ENCODE measurements at regions not wholly inside any gene's neighbourhood (a gene's known extent, or its start where the extent isn't known, plus 50 kb on each side); places are given as distances from the start of the nearest gene placed in this dataset.

DNA sequence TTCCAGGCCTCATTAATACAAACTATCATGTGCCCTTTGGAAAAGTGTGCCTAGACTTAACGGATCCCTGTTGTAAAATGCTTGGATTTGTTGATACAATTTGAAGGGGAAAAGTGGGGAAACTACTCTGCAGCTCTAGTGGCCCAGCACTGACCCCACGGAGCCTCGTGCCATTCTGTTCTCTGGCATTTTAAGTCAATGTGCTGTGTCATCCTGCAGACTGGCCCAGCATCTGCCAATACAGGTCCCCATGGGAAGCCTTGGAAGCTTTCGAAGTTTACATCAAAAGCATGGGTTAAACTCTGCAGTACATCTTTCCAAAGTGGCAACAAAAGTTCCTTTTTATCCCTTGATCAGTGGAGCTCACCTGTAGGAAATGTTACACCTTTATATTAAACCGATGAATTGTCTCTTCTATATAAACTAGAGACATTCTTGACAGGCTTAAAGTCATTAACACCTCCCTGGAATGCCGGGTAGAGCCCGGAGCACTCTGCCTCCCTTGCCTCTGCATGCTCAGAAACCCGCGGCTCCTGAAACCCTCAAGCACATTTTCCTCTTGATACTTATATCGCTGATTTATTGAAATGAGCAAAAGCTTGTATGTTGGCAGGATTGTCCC, 596.0 kb upstream of the ADAMTS16 start:
- Histone ChIP-seq H3K4me3 (ENCODE audit: low read depth, low read length) (no peak overlapping the region), H2AFZ (no peak overlapping the region)

GRCh38 chr5:4547547-4547946, 592.6 kb upstream of the ADAMTS16 start:
- Histone ChIP-seq H3K4me3 (ENCODE audit: low read depth, low read length) (no peak overlapping the region), H3K9me3 (ENCODE audit: control insufficient read depth, low read length) (no peaks in the 10 kb centered on the region), H3K36me3 (ENCODE audit: control insufficient read depth, insufficient read depth, low read length) (no peaks in the 10 kb centered on the region), H3K27ac (no peak overlapping the region), H2AFZ (no peak overlapping the region), H3K79me2 (no peaks in the 10 kb centered on the region), H3K9ac (no peak overlapping the region), H3K4me2 (ENCODE audit: low read length) (no peak overlapping the region), H3K4me1 (no peaks in the 10 kb centered on the region), H3K27me3 (ENCODE audit: control insufficient read depth, insufficient read depth, low read length) (no peaks in the 10 kb centered on the region)
- TF ChIP-seq CTCF (IDR thresholded peaks at IDR 0.05) = no peak

More for the DNA sequence above, 596.0 kb upstream of the ADAMTS16 start:
- no peaks in the 10 kb centered on the region for H3K4me1 ChIP-seq
- no peak overlapping the region for H3K4me2 ChIP-seq (ENCODE audit: low read length)
- no peak for TF ChIP-seq CTCF (IDR thresholded peaks at IDR 0.05)
- no peak overlapping the region for H3K27ac ChIP-seq
- no peaks in the 10 kb centered on the region for H3K79me2 ChIP-seq
- no peaks in the 10 kb centered on the region for H3K27me3 ChIP-seq (ENCODE audit: control insufficient read depth, insufficient read depth, low read length)
- H3K9ac ChIP-seq = no peak overlapping the region
- no peaks in the 10 kb centered on the region for H3K9me3 ChIP-seq (ENCODE audit: control insufficient read depth, low read length)
- H3K36me3 ChIP-seq (ENCODE audit: control insufficient read depth, insufficient read depth, low read length) = no peaks in the 10 kb centered on the region

GRCh38 chr5:4548341-4548740, 591.8 kb upstream of the ADAMTS16 start:
- Histone ChIP-seq H3K36me3 (ENCODE audit: control insufficient read depth, insufficient read depth, low read length) (no peaks in the 10 kb centered on the region), H3K4me1 (no peaks in the 10 kb centered on the region), H3K9ac (no peak overlapping the region), H3K27me3 (ENCODE audit: control insufficient read depth, insufficient read depth, low read length) (no peaks in the 10 kb centered on the region), H3K4me3 (ENCODE audit: low read depth, low read length) (no peak overlapping the region), H2AFZ (no peak overlapping the region), H3K4me2 (ENCODE audit: low read length) (no peak overlapping the region), H3K9me3 (ENCODE audit: control insufficient read depth, low read length) (no peaks in the 10 kb centered on the region), H3K79me2 (no peaks in the 10 kb centered on the region), H3K27ac (no peak overlapping the region)
- TF ChIP-seq CTCF (IDR thresholded peaks at IDR 0.05) = no peak

GRCh38 chr5:4549351-4549750, 590.8 kb upstream of the ADAMTS16 start:
- no peak overlapping the region for H3K27ac ChIP-seq
- no peaks in the 10 kb centered on the region for H3K27me3 ChIP-seq (ENCODE audit: control insufficient read depth, insufficient read depth, low read length)
- no peak overlapping the region for H3K9ac ChIP-seq
- H3K9me3 ChIP-seq (ENCODE audit: control insufficient read depth, low read length) = no peaks in the 10 kb centered on the region
- no peaks in the 10 kb centered on the region for H3K36me3 ChIP-seq (ENCODE audit: control insufficient read depth, insufficient read depth, low read length)
- no peaks in the 10 kb centered on the region for H3K4me1 ChIP-seq
- H3K4me3 ChIP-seq (ENCODE audit: low read depth, low read length) = no peak overlapping the region
- H2AFZ ChIP-seq = no peak overlapping the region
- H3K4me2 ChIP-seq (ENCODE audit: low read length) = no peak overlapping the region
- no peaks in the 10 kb centered on the region for H3K79me2 ChIP-seq
- no peak for TF ChIP-seq CTCF (IDR thresholded peaks at IDR 0.05)

DNA sequence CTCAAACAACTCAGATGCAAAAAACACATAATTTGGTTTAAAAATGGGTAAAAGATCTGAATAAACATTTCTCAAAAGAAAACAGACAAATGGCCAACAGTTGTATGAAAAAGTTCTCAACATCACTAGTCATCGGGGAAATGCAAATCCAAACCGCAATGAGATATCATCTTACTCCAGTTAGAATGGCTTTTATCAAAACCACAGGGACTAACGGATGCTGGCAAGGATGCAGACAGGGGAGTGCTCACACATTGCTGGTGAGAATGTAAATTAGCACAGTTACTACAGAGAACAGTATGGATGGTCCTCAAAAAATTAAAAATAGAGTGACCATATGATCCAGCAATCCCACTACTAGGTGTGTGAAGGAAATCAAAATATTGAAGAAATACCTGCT, 589.1 kb upstream of the ADAMTS16 start:
- no peaks in the 10 kb centered on the region for H3K27me3 ChIP-seq (ENCODE audit: control insufficient read depth, insufficient read depth, low read length)
- no peaks in the 10 kb centered on the region for H3K79me2 ChIP-seq
- no peak overlapping the region for H3K9ac ChIP-seq
- TF ChIP-seq CTCF (IDR thresholded peaks at IDR 0.05) = no peak
- H3K27ac ChIP-seq = no peak overlapping the region
- no peak overlapping the region for H2AFZ ChIP-seq
- no peak overlapping the region for H3K4me2 ChIP-seq (ENCODE audit: low read length)
- H3K36me3 ChIP-seq (ENCODE audit: control insufficient read depth, insufficient read depth, low read length) = no peaks in the 10 kb centered on the region
- H3K9me3 ChIP-seq (ENCODE audit: control insufficient read depth, low read length) = no peaks in the 10 kb centered on the region
- no peak overlapping the region for H3K4me3 ChIP-seq (ENCODE audit: low read depth, low read length)
- no peaks in the 10 kb centered on the region for H3K4me1 ChIP-seq
